HAP-1 (cell line): ENCODE measurements at regions not wholly inside any gene's neighbourhood (a gene's known extent, or its start where the extent isn't known, plus 50 kb on each side); places are given as distances from the start of the nearest gene placed in this dataset.

Experiments used
- DNase-seq, 2 experiments: peaks; one replicate each; pipeline ENCODE4 v3.0.0-alpha.2; 2016 to 2020; ENCODE audit warnings: low spot score in 2 of 2
- H3K27me3 ChIP-seq: fragments of 250-450 bp; sonication (Bioruptor Pico); 2 replicates; pipeline ENCODE4 v1.5.1; 2020; ENCODE audit warnings: low read depth, mild to moderate bottlenecking, moderate library complexity
- H3K36me3 ChIP-seq: fragments of 250-450 bp; sonication (Bioruptor Pico); replicated peaks from 2 replicates; pipeline ENCODE4 v1.5.1; 2020; ENCODE audit warnings: mild to moderate bottlenecking
- H3K4me1 ChIP-seq: fragments of 250-450 bp; sonication (Bioruptor Pico); 2 replicates; pipeline ENCODE4 v1.5.1; 2020; ENCODE audit warnings: mild to moderate bottlenecking
- H3K4me3 ChIP-seq: fragments of 250-450 bp; sonication (Bioruptor Pico); 2 replicates; pipeline ENCODE4 v1.5.1; 2020; ENCODE audit warnings: mild to moderate bottlenecking, moderate library complexity
- H3K9me3 ChIP-seq: fragments of 250-450 bp; sonication (Bioruptor Pico); 2 replicates; pipeline ENCODE4 v1.5.1; 2020; ENCODE audit warnings: mild to moderate bottlenecking, moderate library complexity
- in situ Hi-C: fragments of 300-500 bp; cut with MboI; formaldehyde crosslinking; loops from 3 replicates; pipeline ENCODE4 v1.14.3; 2020; ENCODE audit warnings: low sequenced_read_pairs, inconsistent platforms, mixed read lengths

GRCh38 chr12:105814283-105814682 is 324.5 kb downstream of the NUAK1 start:
- DNase-seq, result no peak
- H3K36me3 ChIP-seq, result no peaks in the 10 kb centered on the region

GRCh38 chr12:105819549-105819948 is 319.2 kb downstream of the NUAK1 start:
- no peaks in the 10 kb centered on the region for H3K27me3 ChIP-seq
- DNase-seq, result no peak
- peaks cover 6% of the 10 kb centered on the region; the same call in 1 of the 2 replicates for H3K4me1 ChIP-seq
- no peak overlapping the region for H3K4me3 ChIP-seq
- H3K9me3 ChIP-seq, result no peaks in the 10 kb centered on the region; the same call in 1 of the 2 replicates
- no peaks in the 10 kb centered on the region for H3K36me3 ChIP-seq
- in situ Hi-C loops, result no loop called here

More at GRCh38 chr12:105814283-105814682, 324.5 kb downstream of the NUAK1 start:
- H3K4me1 ChIP-seq, result peaks cover under 1% of the 10 kb centered on the region; the same call in 1 of the 2 replicates
- no peak overlapping the region for H3K4me3 ChIP-seq
- no peaks in the 10 kb centered on the region for H3K27me3 ChIP-seq
- no peaks in the 10 kb centered on the region; the same call in none of the 2 replicates for H3K9me3 ChIP-seq
- in situ Hi-C loops, result no loop called here

GRCh38 chr12:105820429-105821125 is 318.2 kb downstream of the NUAK1 start:
- H3K27me3 ChIP-seq, result no peaks in the 10 kb centered on the region
- no peaks in the 10 kb centered on the region for H3K36me3 ChIP-seq
- H3K9me3 ChIP-seq, result no peaks in the 10 kb centered on the region; the same call in 1 of the 2 replicates
- peaks cover 6% of the 10 kb centered on the region; the same call in 1 of the 2 replicates for H3K4me1 ChIP-seq
- in situ Hi-C loops, result no loop called here
- H3K4me3 ChIP-seq, result no peak overlapping the region
- DNase-seq, result no peak

GRCh38 chr12:105822131-105823105 is 316.3 kb downstream of the NUAK1 start:
- no peak for DNase-seq
- no peaks in the 10 kb centered on the region for H3K36me3 ChIP-seq
- in situ Hi-C loops, result no loop called here
- H3K4me3 ChIP-seq, result no peak overlapping the region
- H3K4me1 ChIP-seq, result peaks cover 6% of the 10 kb centered on the region; the same call in 1 of the 2 replicates
- H3K9me3 ChIP-seq, result peaks cover 5% of the 10 kb centered on the region; the same call in 1 of the 2 replicates
- no peaks in the 10 kb centered on the region for H3K27me3 ChIP-seq

- no peaks in the 10 kb centered on the region for H3K27me3 ChIP-seq
- no peak overlapping the region for H3K4me3 ChIP-seq
- H3K9me3 ChIP-seq, result peaks cover 5% of the 10 kb centered on the region; the same call in 1 of the 2 replicates
- no peaks in the 10 kb centered on the region for H3K36me3 ChIP-seq
- peaks cover 6% of the 10 kb centered on the region; the same call in 1 of the 2 replicates for H3K4me1 ChIP-seq
- no peak for DNase-seq
- in situ Hi-C loops, result no loop called here
Measured at GRCh38 chr12:105823810-105824209, 314.9 kb downstream of the NUAK1 start.

- H3K9me3 ChIP-seq, result peaks cover 5% of the 10 kb centered on the region; the same call in 1 of the 2 replicates
- no peak for DNase-seq
- H3K27me3 ChIP-seq, result no peaks in the 10 kb centered on the region
- no peak overlapping the region for H3K4me3 ChIP-seq
- in situ Hi-C loops, result no loop called here
- H3K36me3 ChIP-seq, result no peaks in the 10 kb centered on the region
- peaks cover 6% of the 10 kb centered on the region; the same call in 1 of the 2 replicates for H3K4me1 ChIP-seq
Measured at GRCh38 chr12:105825141-105825540, 313.6 kb downstream of the NUAK1 start.

- DNase-seq, result no peak
- Histone ChIP-seq H3K9me3 (no peaks in the 10 kb centered on the region), H3K36me3 (no peaks in the 10 kb centered on the region), H3K4me1 (no peaks in the 10 kb centered on the region), H3K4me3 (no peak overlapping the region), H3K27me3 (no peaks in the 10 kb centered on the region)
- in situ Hi-C loops, result no loop called here
Measured at GRCh38 chr12:105831372-105831771, 307.4 kb downstream of the NUAK1 start.

GRCh38 chr12:105832021-105832420 is 306.7 kb downstream of the NUAK1 start:
- no peak overlapping the region for H3K4me3 ChIP-seq
- H3K27me3 ChIP-seq, result no peaks in the 10 kb centered on the region
- in situ Hi-C loops, result no loop called here
- DNase-seq, result no peak
- no peaks in the 10 kb centered on the region for H3K9me3 ChIP-seq
- H3K4me1 ChIP-seq, result no peaks in the 10 kb centered on the region
- H3K36me3 ChIP-seq, result no peaks in the 10 kb centered on the region

GRCh38 chr12:105832806-105833205 is 305.9 kb downstream of the NUAK1 start:
- no peak for DNase-seq
- H3K4me3 ChIP-seq, result no peak overlapping the region
- in situ Hi-C loops, result no loop called here
- H3K4me1 ChIP-seq, result no peaks in the 10 kb centered on the region
- no peaks in the 10 kb centered on the region for H3K36me3 ChIP-seq
- no peaks in the 10 kb centered on the region for H3K27me3 ChIP-seq
- H3K9me3 ChIP-seq, result no peaks in the 10 kb centered on the region

- no peak for DNase-seq
- no peak overlapping the region for H3K4me3 ChIP-seq
- in situ Hi-C loops, result no loop called here
- H3K4me1 ChIP-seq, result no peaks in the 10 kb centered on the region
- H3K27me3 ChIP-seq, result no peaks in the 10 kb centered on the region
- no peaks in the 10 kb centered on the region for H3K9me3 ChIP-seq
- H3K36me3 ChIP-seq, result no peaks in the 10 kb centered on the region
Measured at GRCh38 chr12:105834496-105834895, 304.3 kb downstream of the NUAK1 start.

- Histone ChIP-seq H3K27me3 (no peaks in the 10 kb centered on the region), H3K36me3 (no peaks in the 10 kb centered on the region), H3K4me3 (no peak overlapping the region), H3K9me3 (no peaks in the 10 kb centered on the region), H3K4me1 (no peaks in the 10 kb centered on the region)
- no peak for DNase-seq
- in situ Hi-C loops, result no loop called here
Measured at GRCh38 chr12:105835580-105836241, 303.0 kb downstream of the NUAK1 start.

GRCh38 chr12:105836242-105836622 is 302.5 kb downstream of the NUAK1 start:
- H3K4me1 ChIP-seq, result no peaks in the 10 kb centered on the region
- in situ Hi-C loops, result no loop called here

GRCh38 chr12:105839629-105840127 is 299.1 kb downstream of the NUAK1 start:
- Histone ChIP-seq H3K4me1 (no peaks in the 10 kb centered on the region), H3K36me3 (no peaks in the 10 kb centered on the region), H3K27me3 (no peaks in the 10 kb centered on the region), H3K9me3 (no peaks in the 10 kb centered on the region), H3K4me3 (no peak overlapping the region)
- DNase-seq, result no peak
- in situ Hi-C loops, result no loop called here

More at GRCh38 chr12:105836242-105836622, 302.5 kb downstream of the NUAK1 start:
- Histone ChIP-seq H3K4me3 (no peak overlapping the region), H3K36me3 (no peaks in the 10 kb centered on the region), H3K27me3 (no peaks in the 10 kb centered on the region), H3K9me3 (no peaks in the 10 kb centered on the region)
- no peak for DNase-seq
